Astrocyte (in vitro differentiated cells and primary cell): ENCODE measurements at regions not wholly inside any gene's neighbourhood (a gene's known extent, or its start where the extent isn't known, plus 50 kb on each side); places are given as distances from the start of the nearest gene placed in this dataset.

Experiments used
- DNase-seq: peaks from one replicate; pipeline ENCODE4 v3.0.0-alpha.2; 2010; ENCODE audit warnings: low read depth
- FAIRE-seq: peaks from 2 replicates; lab custom pipeline; 2011; peaks lifted over from hg19 to GRCh38; lab: Jason Lieb, UNC
- H2AFZ ChIP-seq: 2 replicates; pipeline ENCODE4 v1.6.0; 2012; ENCODE audit warnings: low read depth, low read length, inconsistent platforms
- H3K27ac ChIP-seq: 2 replicates; pipeline ENCODE4 v1.5.1; 2011; ENCODE audit warnings: low read depth, low read length, inconsistent platforms
- H3K27me3 ChIP-seq: 2 replicates; pipeline ENCODE4 v1.6.0; 2011; ENCODE audit warnings: low read length, inconsistent platforms; ENCODE audit not compliant: insufficient read depth
- H3K36me3 ChIP-seq: 2 replicates; pipeline ENCODE4 v1.5.1; 2011; ENCODE audit warnings: low read length, inconsistent platforms; ENCODE audit not compliant: insufficient read depth
- H3K4me1 ChIP-seq: 2 replicates; pipeline ENCODE4 v1.5.1; 2011; ENCODE audit warnings: low read length, inconsistent platforms; ENCODE audit not compliant: insufficient read depth
- H3K4me2 ChIP-seq: 2 replicates; pipeline ENCODE4 v1.6.0; 2012; ENCODE audit warnings: low read length, inconsistent platforms
- H3K4me3 ChIP-seq: 2 replicates; pipeline ENCODE4 v1.5.1; 2011; ENCODE audit warnings: low read depth, mild to moderate bottlenecking, low read length, inconsistent platforms; ENCODE audit not compliant: insufficient read depth
- H3K79me2 ChIP-seq: 2 replicates; pipeline ENCODE4 v1.6.0; 2012; ENCODE audit warnings: mild to moderate bottlenecking, low read length, inconsistent platforms; ENCODE audit not compliant: insufficient read depth
- H3K9ac ChIP-seq: 2 replicates; pipeline ENCODE4 v1.6.0; 2012; ENCODE audit warnings: mild to moderate bottlenecking, low read length, inconsistent platforms
- H3K9me3 ChIP-seq: 2 replicates; pipeline ENCODE4 v1.5.1; 2012; ENCODE audit warnings: low read depth, mild to moderate bottlenecking, low read length, inconsistent platforms; ENCODE audit not compliant: insufficient read depth
- H4K20me1 ChIP-seq: 2 replicates; pipeline ENCODE4 v1.6.0; 2012; ENCODE audit warnings: low read length, inconsistent platforms; ENCODE audit not compliant: insufficient read depth
- H3K27ac Mint-ChIP-seq: one replicate; pipeline ENCODE4 v1.8.0; 2021; ENCODE audit warnings: mild to moderate bottlenecking, mixed read lengths; ENCODE audit not compliant: unreplicated experiment
- H3K27me3 Mint-ChIP-seq: one replicate; pipeline ENCODE4 v1.8.0; 2021; ENCODE audit warnings: low read depth, mixed read lengths; ENCODE audit not compliant: unreplicated experiment
- H3K36me3 Mint-ChIP-seq: one replicate; pipeline ENCODE4 v1.8.0; 2021; ENCODE audit warnings: low read depth, mixed read lengths; ENCODE audit not compliant: unreplicated experiment
- H3K4me1 Mint-ChIP-seq: one replicate; pipeline ENCODE4 v1.8.0; 2021; ENCODE audit warnings: low read depth, mixed read lengths; ENCODE audit not compliant: unreplicated experiment
- H3K4me3 Mint-ChIP-seq: one replicate; pipeline ENCODE4 v1.8.0; 2021; ENCODE audit warnings: mild to moderate bottlenecking, moderate library complexity, mixed read lengths; ENCODE audit not compliant: unreplicated experiment
- H3K9me3 Mint-ChIP-seq: one replicate; pipeline ENCODE4 v1.8.0; 2021; ENCODE audit warnings: mild to moderate bottlenecking, mixed read lengths; ENCODE audit not compliant: unreplicated experiment
- CTCF ChIP-seq: IDR thresholded peaks from 2 replicates; pipeline ENCODE4 v1.5.1; 2011; ENCODE audit warnings: low read depth, mild to moderate bottlenecking, inconsistent platforms, low read length, moderate library complexity; ENCODE audit not compliant: insufficient read depth
- EZH2 ChIP-seq: IDR thresholded peaks from 2 replicates; pipeline ENCODE4 v1.6.1; 2012; ENCODE audit warnings: mild to moderate bottlenecking, low read length, inconsistent platforms; ENCODE audit not compliant: insufficient read depth

DNA sequence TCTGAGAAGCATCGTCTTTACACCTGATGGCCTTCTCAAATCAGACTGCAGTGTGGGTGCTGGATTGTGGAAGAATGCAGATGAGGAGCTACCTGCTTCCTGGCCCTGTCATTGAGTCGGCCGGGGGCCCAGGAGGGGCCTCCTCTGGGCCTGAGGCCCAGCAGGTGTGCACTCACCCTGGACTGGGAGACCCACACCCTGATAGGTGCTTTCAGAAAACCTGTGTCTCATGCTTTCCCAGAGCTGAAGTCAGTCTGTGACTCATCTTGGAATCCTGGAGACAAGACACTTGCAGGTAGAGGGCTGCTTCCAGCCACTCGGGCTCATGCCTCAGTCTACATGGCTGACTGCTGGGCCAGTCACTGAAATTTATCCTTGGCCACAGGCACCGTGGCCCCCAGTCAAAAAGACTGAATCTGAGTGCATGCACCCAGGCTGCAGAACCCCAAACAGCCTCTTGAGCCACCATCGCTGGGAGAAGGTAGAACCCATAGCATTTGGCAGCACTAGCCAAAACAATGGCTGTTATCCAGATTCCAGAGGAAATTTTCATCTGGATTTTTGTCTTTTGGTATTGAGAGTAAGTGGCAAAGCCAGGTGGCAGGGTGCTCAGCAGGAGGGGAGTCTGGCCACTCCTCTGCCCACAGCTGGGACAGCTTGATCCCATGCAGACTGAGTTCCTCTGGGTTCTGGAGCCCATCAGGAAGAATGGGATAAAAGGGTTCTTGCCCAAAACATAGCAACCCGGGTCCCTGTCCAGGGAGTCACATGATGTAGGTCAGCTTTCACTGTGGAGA, 182.0 kb upstream of the CST7 start:
- no peaks in the 10 kb centered on the region for H3K36me3 Mint-ChIP-seq
- Histone ChIP-seq H3K27ac (no peak overlapping the region), H3K36me3 (no peaks in the 10 kb centered on the region), H2AFZ (no peak overlapping the region), H3K9ac (no peak overlapping the region), H3K27me3 (no peaks in the 10 kb centered on the region), H3K4me2 (no peak overlapping the region), H3K4me1 (peaks cover 15% of the 10 kb centered on the region), H3K79me2 (no peaks in the 10 kb centered on the region), H3K9me3 (no peaks in the 10 kb centered on the region), H4K20me1 (no peaks in the 10 kb centered on the region), H3K4me3 (no peak overlapping the region)
- peaks cover 5% of the 10 kb centered on the region for H3K9me3 Mint-ChIP-seq
- H3K27me3 Mint-ChIP-seq, result peaks cover 14% of the 10 kb centered on the region
- TF ChIP-seq EZH2, result no peak
- no peak for TF ChIP-seq CTCF
- peaks cover 27% of the 10 kb centered on the region for H3K4me1 Mint-ChIP-seq
- no peak for FAIRE-seq
- no peak for DNase-seq
- H3K27ac Mint-ChIP-seq, result no peak overlapping the region
- H3K4me3 Mint-ChIP-seq, result no peak overlapping the region

DNA sequence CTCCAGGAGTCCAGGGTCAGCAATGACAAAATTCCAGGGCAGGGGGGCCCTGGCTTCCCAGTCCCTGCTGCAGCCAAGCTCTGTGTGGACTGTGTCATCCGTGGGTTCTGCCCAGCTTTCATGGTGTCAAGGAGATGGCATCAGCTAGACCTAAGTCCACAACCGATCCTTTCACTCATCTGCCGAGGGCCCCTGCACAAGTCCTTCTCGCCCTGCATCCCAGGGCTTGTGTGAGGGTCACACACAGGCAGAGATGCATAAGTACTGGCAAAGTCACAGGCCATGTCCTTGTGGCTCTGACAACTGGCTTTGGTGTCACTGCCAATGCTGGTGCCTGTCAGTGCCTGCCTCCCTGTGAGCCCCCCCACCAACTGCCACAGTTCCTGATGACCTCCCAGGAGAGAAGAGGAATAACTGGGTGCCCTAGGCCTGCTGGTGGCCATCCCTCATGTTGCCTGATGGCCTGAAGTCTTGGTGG, 181.4 kb upstream of the CST7 start:
- FAIRE-seq, result no peak

More for the DNA sequence above, 181.4 kb upstream of the CST7 start:
- no peaks in the 10 kb centered on the region for H3K36me3 Mint-ChIP-seq
- H3K4me2 ChIP-seq, result no peak overlapping the region
- H3K4me1 ChIP-seq, result peaks cover 21% of the 10 kb centered on the region
- no peak overlapping the region for H3K27ac ChIP-seq
- no peak overlapping the region for H2AFZ ChIP-seq
- no peak overlapping the region for H3K4me3 ChIP-seq
- no peak overlapping the region for H3K27ac Mint-ChIP-seq
- no peaks in the 10 kb centered on the region for H3K27me3 ChIP-seq
- H3K79me2 ChIP-seq, result no peaks in the 10 kb centered on the region
- peaks cover 5% of the 10 kb centered on the region for H3K9me3 Mint-ChIP-seq
- H3K27me3 Mint-ChIP-seq, result peaks cover 11% of the 10 kb centered on the region
- TF ChIP-seq EZH2 (no peak), CTCF (no peak)
- H3K4me3 Mint-ChIP-seq, result no peak overlapping the region
- no peak for DNase-seq
- peaks cover 34% of the 10 kb centered on the region for H3K4me1 Mint-ChIP-seq
- no peak overlapping the region for H3K9ac ChIP-seq
- no peaks in the 10 kb centered on the region for H3K36me3 ChIP-seq
- H3K9me3 ChIP-seq, result no peaks in the 10 kb centered on the region
- no peaks in the 10 kb centered on the region for H4K20me1 ChIP-seq
